Epithelial cell of proximal tubule (primary cell): ENCODE measurements at regions not wholly inside any gene's neighbourhood (a gene's known extent, or its start where the extent isn't known, plus 50 kb on each side); places are given as distances from the start of the nearest gene placed in this dataset.

Experiments
- DNase-seq: peaks from one replicate; pipeline ENCODE4 v3.0.0-alpha.2; 2011; ENCODE audit warnings: low read depth
- H3K4me3 ChIP-seq: 2 replicates; pipeline ENCODE4 v1.5.1; 2011; ENCODE audit warnings: low read depth, mild to moderate bottlenecking, low read length
- CTCF ChIP-seq: conservative IDR thresholded peaks from 2 replicates; pipeline ENCODE4 v1.5.1; 2012; ENCODE audit warnings: low read depth, mild to moderate bottlenecking, low read length

- DNase-seq: no peak
- H3K4me3 ChIP-seq: no peak overlapping the region
- no peak for TF ChIP-seq CTCF
These were observed 66.2 kb downstream of the BEX3 start for GRCh38 chrX:103442536-103442901.

- no peak for TF ChIP-seq CTCF
- peak; percentile 1 for DNase-seq
These were observed 70.4 kb downstream of the BEX3 start for GRCh38 chrX:103446665-103447302.

More at GRCh38 chrX:103446665-103447302, 70.4 kb downstream of the BEX3 start:
- no peak overlapping the region for H3K4me3 ChIP-seq
